Motor neuron (in vitro differentiated cells): ENCODE measurements at regions not wholly inside any gene's neighbourhood (a gene's known extent, or its start where the extent isn't known, plus 50 kb on each side); places are given as distances from the start of the nearest gene placed in this dataset.
"Not testable (repeated sequence)": the region's sequence is repeated elsewhere in the genome, so short reads cannot be mapped to it uniquely, and the experiment has no call there.

ENCODE experiments used
- ATAC-seq, 8 experiments: fragments of 200-7000 bp; cut with Tn5 transposase; replicated peaks in 6 of 8; 2 replicates each; pipeline ENCODE4 v1.8.0; 2021; ENCODE audit warnings: mild to moderate bottlenecking in 8 of 8, moderate library complexity in 8 of 8
- H3K27ac ChIP-seq, 2 donors: fragments of 250-450 bp; sonication (Bioruptor Pico); 2 replicates each; pipeline ENCODE4 v1.9.0; 2021; ENCODE audit warnings: antibody characterized with exemption in 2 of 2, mild to moderate bottlenecking in 2 of 2, moderate library complexity in 1 of 2
- H3K4me1 ChIP-seq, 2 donors: fragments of 250-450 bp; sonication (Bioruptor Pico); replicated peaks in 1 of 2; 2 replicates each; pipeline ENCODE4 v1.6.1; 2021; ENCODE audit warnings: antibody characterized with exemption in 2 of 2, mild to moderate bottlenecking in 2 of 2, moderate library complexity in 1 of 2
- H3K4me3 ChIP-seq, 5 donors: fragments of 250-450 bp; sonication (Bioruptor Pico); 2 replicates each; pipeline ENCODE4 v1.9.0; 2021; ENCODE audit warnings: antibody characterized with exemption in 5 of 5, mild to moderate bottlenecking in 5 of 5, moderate library complexity in 4 of 5
- WGBS, 10 experiments: fragments of 450-650 bp; shearing (Covaris generic); methylation state at CpG; one replicate each; pipeline ENCODE4 v1.0.0; 2022; 5-methylcytosine and 5-hydroxymethylcytosine counted together
- in situ Hi-C, 9 experiments: fragments of 400-800 bp; cut with MboI; loops; one replicate each; pipeline ENCODE4 v1.15.0; 2021; ENCODE audit warnings: low sequenced_read_pairs in 9 of 9, low pct_unique_long_range_greater_than_20kb in 2 of 9; ENCODE audit not compliant: unreplicated experiment in 9 of 9

DNA sequence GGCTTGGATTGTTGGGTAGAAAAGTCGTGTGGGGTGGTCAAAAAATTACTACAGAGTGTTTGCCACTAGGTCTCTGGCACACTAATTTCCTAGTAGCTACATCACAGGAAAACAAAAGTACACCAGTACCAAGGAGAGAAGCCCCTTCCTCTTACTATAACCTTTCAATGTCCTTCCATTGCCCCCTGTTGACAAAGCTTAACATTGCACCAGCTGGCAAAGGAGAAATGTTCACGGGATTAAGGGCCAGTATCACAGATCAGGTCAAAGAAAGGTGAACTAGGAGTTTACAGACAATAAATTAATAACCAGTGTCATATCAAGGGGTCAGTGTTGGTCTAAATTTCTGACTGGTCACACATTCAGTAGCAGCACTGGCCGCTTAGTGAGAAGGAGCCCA lies 1139.6 kb upstream of the FAM98A start:
- H3K27ac ChIP-seq: no peak overlapping the region
- ATAC-seq: no peak
- in situ Hi-C loops: no loop called here
- WGBS, 10 experiments: 0 to 50% (median 27%) methylated on average over 1 to 3 of the region's 3 CpGs; no CpG with 5 or more reads in 2 of the 10 experiments
- H3K4me3 ChIP-seq: no peak overlapping the region
- H3K4me1 ChIP-seq: no peaks in the 10 kb centered on the region

DNA sequence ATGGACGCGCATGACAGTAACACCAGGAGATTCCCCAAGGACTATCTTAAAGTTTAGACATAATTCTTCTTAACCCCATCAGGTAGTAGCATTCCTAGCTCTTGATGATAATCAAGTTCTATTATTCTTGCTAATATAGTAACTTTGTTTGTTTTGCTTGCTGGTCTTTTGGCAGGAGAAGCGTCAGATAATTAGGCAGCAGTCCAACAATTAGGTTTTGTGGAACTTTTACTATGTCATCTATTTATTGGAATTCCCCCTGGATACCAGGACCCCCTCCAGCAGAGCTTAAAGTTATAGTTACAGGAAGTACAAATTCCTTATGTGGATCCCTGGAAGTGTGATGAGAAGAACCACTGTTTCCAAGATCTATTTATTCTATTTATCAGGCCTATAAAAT lies 1138.0 kb upstream of the FAM98A start:
- in situ Hi-C loops: no loop called here
- H3K27ac ChIP-seq: no peak overlapping the region
- no peaks in the 10 kb centered on the region for H3K4me1 ChIP-seq
- H3K4me3 ChIP-seq: no peak overlapping the region
- 25 to 100% (median 67%) methylated on average over 1 to 3 of the region's 3 CpGs; no CpG with 5 or more reads in 4 of the 10 experiments for WGBS, 10 experiments
- ATAC-seq: no peak

DNA sequence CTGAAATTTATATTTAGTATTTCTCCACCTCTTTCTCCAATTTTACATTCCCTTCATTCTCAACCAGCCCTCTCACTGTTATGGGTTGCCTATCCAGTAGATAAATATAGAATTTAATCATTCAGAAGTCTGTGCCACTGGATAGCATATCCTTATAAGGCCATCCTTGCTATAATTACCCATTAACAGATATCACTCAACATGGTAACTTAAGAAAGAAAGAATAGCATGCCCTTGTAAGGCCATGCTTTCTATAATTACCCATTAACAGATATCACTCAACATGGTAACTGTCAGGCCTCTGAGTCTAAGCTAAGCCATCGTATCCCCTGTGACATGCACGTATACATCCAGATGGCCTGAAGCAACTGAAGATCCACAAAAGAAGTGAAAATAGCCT lies 1137.4 kb upstream of the FAM98A start:
- ATAC-seq: no peak
- 100% methylated on average over 1 to 2 of the region's 2 CpGs; no CpG with 5 or more reads in 8 of the 10 experiments for WGBS, 10 experiments
- in situ Hi-C loops: no loop called here
- Histone ChIP-seq H3K4me3 (no peak overlapping the region), H3K4me1 (no peaks in the 10 kb centered on the region), H3K27ac (no peak overlapping the region)

DNA sequence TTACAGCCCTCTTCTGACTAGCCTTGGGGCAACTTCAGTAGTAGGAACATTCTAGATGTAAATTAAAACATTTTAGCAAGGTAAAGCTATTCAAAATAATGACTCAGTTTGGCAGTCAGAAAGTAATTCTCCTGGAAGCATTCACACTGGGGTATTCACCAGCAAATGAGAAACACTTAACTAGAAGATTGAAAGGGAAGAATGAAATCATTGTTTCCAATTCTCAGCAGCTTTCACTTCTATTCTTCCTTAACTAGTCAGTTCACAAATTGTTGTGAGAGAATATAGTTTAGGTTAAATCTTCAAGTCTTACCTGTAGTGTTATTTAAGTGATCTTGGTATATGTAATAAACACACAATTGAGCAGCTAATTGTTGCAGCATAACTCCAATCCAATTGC lies 1135.6 kb upstream of the FAM98A start:
- ATAC-seq: no peak
- no peak overlapping the region for H3K4me3 ChIP-seq

DNA sequence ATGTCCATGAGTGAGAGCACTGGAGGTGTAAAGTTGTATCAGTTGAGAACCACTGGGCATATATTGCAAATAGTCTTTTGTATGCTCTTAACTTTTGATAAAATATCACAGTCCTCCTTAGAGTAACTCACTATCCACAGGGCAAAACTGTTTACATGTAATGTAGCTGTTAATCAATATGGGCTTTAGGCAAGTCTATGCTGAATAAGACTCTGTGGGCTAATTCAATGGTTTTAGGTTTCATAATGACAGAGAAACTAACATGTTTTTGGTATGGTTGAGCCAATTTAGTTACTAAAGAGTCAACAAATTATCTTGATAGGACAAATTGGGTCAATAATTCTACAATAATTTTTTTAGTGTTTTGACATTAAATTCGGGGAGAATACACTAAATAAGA lies 1134.9 kb upstream of the FAM98A start:
- H3K4me1 ChIP-seq: peaks cover 0 to 8% of the 10 kb centered on the region in 2 donors
- H3K4me3 ChIP-seq: no peak overlapping the region
- WGBS, 10 experiments: 0 to 71% (median 25%) methylated on average over 1 of the region's 1 CpG; no CpG with 5 or more reads in 2 of the 10 experiments
- ATAC-seq: no peak
- in situ Hi-C loops: no loop called here
- H3K27ac ChIP-seq: no peak overlapping the region

More for the DNA sequence above, 1135.6 kb upstream of the FAM98A start:
- in situ Hi-C loops: no loop called here
- Histone ChIP-seq H3K4me1 (peaks cover 0 to 7% of the 10 kb centered on the region in 2 donors), H3K27ac (no peak overlapping the region)

DNA sequence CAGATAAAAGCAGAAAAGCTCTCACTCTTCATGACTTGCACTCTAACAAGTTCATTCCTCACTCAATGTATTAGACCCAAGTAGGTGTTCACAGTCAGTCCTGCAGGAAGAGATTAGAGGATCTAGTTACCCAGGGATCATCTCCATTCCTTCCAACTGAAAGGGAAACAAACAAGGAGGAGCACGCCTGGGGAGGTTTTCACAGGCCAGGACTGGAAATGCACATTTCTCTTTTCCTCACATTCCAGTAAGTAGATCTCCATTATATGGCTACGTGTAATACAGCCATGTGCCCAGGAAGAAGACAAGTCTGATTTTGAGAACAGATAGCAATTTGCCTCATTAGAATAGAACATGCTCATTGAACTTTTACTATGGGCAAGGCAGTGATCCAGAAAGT lies 1132.2 kb upstream of the FAM98A start:
- H3K4me3 ChIP-seq: no peak overlapping the region
- in situ Hi-C loops: no loop called here
- peak in 3 of 8 experiments; percentile 20 to 90 (median 37) for ATAC-seq
- H3K4me1 ChIP-seq: peaks cover 0 to 8% of the 10 kb centered on the region in 2 donors
- H3K27ac ChIP-seq: no peak overlapping the region
- WGBS, 10 experiments: 0 to 79% (median 21%) methylated on average over 1 to 2 of the region's 2 CpGs; no CpG with 5 or more reads in 3 of the 10 experiments

DNA sequence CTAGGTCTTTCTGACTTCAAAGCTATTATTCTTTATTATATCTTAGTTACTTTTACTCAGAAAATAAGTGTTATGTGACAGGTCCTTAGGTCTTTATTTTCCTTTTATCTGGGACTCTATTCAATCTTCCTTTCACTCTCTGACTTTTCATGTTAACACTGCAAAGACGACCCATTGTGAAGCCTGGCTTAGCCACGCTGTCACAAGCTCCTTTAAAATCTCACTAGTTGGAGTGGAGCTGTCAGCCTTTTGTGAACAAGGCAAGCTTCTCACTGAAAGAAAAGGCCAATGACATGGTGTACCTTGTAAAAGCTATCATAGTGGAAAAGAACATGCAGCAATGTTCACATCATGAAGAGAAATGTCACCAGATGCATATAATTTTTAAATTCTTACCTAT lies 1130.7 kb upstream of the FAM98A start:
- ATAC-seq: peak in 5 of 8 experiments; percentile 57 to 99 (median 69)
- peaks cover 0 to 8% of the 10 kb centered on the region in 2 donors for H3K4me1 ChIP-seq
- H3K27ac ChIP-seq: no peak overlapping the region
- in situ Hi-C loops: no loop called here
- WGBS, 10 experiments: 0 to 7% (median 0%) methylated on average over 1 to 2 of the region's 2 CpGs; no CpG with 5 or more reads in 2 of the 10 experiments
- H3K4me3 ChIP-seq: no peak overlapping the region

DNA sequence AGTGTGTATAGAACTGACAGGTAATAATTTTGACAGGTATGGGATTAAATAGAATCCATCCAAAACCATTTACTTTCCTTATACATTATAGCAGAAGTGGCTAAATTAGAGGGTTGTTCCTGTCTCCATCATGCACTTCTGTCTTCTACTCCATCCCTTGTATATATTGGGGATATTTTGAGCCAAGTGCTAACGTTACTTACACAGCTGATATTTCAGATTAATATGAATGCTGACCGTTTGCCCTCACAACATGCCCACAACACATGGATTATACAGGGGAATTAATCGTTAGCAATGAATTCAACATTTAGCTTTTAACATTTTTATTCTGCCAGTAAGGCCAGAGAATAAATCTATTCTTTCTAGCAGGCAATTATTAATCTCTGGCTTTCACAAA lies 1125.0 kb upstream of the FAM98A start:
- no peak overlapping the region for H3K27ac ChIP-seq
- H3K4me3 ChIP-seq: no peak overlapping the region
- 6 to 90% (median 60%) methylated on average over 1 to 3 of the region's 3 CpGs; no CpG with 5 or more reads in 2 of the 10 experiments for WGBS, 10 experiments
- H3K4me1 ChIP-seq: peaks cover 0 to 9% of the 10 kb centered on the region in 2 donors
- in situ Hi-C loops: no loop called here
- ATAC-seq: peak in 5 of 8 experiments; percentile 3 to 87 (median 45)

DNA sequence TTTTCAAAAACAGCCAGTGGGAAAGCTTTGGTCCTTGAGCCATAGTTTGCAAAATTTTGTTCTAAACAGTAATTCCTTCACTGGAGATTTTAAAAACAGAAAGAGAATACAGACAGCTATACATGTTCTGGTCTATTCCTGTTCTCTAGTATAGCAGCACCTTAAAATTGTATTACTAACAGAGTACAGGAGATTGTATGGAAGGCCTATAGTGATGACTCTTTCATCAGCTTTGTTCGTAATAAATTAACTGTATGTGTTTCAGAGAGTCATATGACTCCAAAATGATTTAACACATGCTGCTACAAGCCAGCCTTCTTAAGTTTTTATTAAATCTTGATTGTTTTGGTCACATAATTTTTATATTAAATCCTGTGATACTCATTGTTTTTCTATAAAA lies 1124.6 kb upstream of the FAM98A start:
- in situ Hi-C loops: no loop called here
- Histone ChIP-seq H3K27ac (no peak overlapping the region), H3K4me1 (peaks cover 0 to 9% of the 10 kb centered on the region in 2 donors), H3K4me3 (no peak overlapping the region)
- 0 to 100% (median 83%) methylated on average over 1 of the region's 1 CpG; no CpG with 5 or more reads in 3 of the 10 experiments for WGBS, 10 experiments
- peak in 5 of 8 experiments; percentile 11 to 81 (median 69) for ATAC-seq

DNA sequence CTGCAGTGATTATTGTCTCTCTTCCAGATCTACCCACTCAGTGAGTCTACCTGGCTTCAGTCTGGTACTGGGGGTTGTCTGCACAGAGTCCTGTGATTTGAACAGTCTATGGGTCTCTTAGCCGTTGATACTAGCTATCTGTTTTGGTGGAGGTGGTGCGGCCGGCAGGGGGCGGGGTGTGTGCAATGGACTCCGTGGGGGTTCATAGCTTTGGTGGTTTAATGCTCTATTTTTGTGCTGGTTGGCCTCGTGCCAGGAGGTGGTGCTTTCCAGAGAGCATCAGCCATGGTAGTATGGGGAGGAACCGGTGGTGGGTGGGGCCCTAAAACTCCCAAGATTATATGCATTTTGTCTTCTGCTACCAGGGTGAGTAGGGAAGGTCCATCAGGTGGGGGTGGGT lies 1120.1 kb upstream of the FAM98A start:
- Histone ChIP-seq H3K4me3 (no peak overlapping the region), H3K4me1 (peaks cover 0 to 6% of the 10 kb centered on the region in 2 donors), H3K27ac (no peak overlapping the region)
- in situ Hi-C loops: no loop called here
- 80% methylated on average over 1 of the region's 7 CpGs; no CpG with 5 or more reads in 9 of the 10 experiments for WGBS, 10 experiments
- ATAC-seq: no peak

DNA sequence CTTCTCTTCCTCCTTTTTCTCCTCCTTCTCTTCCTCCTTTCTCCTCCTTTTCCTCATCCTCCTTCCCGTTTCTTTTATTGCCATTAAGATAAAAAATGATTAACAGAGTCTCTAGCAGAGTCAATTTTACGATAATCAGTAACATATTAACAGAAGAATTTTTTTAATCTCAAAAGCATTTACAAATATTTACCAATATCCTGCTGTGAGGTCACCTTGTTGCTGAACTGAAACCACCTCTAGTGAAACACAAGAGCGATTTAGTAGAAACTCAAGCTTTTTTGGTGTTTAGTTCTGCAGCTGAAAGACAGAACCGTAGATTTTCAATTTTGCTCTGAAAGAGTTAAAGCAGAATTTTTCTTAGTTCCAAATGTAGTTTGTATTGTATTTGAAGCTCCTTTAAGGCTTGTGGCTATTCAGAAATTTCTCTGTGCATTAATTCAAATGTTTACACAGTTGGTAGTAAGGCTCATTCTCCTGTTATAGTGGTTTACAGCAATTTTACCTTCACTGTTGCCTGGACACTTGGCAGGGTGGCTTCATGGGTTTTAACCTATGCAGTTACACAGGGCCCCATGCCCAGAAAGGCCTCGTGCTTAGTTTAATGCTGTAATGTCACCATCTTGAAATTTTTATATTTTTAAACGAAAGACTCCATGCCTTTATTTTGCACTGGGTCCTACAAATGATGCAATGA lies 1106.6 kb upstream of the FAM98A start:
- in situ Hi-C loops: no loop called here
- Histone ChIP-seq H3K4me3 (no peak overlapping the region), H3K27ac (no peak overlapping the region), H3K4me1 (no peaks in the 10 kb centered on the region)
- WGBS, 10 experiments: 10 to 81% (median 60%) methylated on average over 1 to 6 of the region's 6 CpGs
- ATAC-seq: peak in 1 of 8 experiments; percentile 43

DNA sequence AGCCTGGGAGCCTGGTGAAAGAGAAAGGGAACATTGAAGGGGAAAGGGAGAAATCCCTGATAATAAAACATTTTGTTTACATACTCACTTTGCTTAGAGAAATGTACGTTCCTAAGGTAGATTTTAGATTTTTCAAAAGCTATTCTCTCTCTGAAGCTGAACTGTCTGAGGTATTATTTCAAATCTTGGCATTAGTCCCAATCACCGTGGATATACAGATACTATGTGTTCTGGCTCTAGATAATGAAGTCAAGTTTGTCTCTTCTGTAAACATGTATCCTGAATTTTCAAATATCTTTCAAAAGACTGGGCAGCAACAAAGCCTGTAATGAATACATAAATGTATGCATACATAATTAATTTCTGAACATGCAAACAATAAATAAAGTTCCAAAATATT lies 1104.2 kb upstream of the FAM98A start:
- in situ Hi-C loops: no loop called here
- H3K4me1 ChIP-seq: no peaks in the 10 kb centered on the region
- WGBS, 10 experiments: 0 to 100% (median 69%) methylated on average over 1 to 2 of the region's 2 CpGs
- H3K27ac ChIP-seq: no peak overlapping the region
- ATAC-seq: peak in 1 of 8 experiments; percentile 94
- H3K4me3 ChIP-seq: no peak overlapping the region

DNA sequence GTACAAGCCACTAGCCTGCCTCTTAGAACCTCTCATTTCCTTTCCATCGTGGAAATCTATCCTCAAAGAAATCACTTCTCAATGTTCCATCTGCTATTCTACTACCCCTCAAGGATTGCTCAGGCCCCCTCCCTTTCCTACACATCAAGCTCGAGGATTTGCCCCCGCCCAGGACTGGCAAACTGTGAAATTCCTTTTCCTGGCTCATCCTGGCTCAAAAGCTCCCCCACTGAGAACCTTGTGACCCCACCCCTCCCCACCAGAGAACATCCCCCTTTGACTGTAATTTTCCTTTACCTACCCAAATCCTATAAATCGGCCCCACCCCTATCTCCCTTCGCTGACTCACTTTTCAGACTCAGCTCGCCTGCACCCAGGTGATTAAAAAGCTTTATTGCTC lies 1103.3 kb upstream of the FAM98A start:
- ATAC-seq, H3K27ac ChIP-seq, in situ Hi-C loops, H3K4me1 ChIP-seq, H3K4me3 ChIP-seq: not testable (repeated sequence)
- 90 to 100% methylated on average over 1 to 2 of the region's 6 CpGs; no CpG with 5 or more reads in 8 of the 10 experiments for WGBS, 10 experiments

DNA sequence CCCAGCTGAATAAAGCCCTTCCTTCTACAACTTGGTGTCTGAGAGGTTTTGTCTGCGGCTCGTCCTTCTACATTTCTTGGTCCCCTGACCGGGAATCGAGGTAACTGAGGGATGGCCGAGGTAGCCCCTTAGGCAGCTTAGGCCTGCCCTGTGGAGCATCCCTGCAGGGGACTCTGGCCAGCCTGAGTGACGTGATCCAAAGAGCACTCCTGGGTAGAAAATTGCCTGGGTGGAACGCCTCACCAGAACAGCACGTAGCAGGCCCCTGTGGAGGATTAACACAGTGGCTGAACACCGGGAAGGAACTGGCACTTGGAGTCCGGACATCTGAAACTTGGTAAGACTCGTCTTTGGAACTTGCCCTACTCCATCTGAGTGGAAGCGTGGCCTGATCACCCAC lies 1078.5 kb upstream of the FAM98A start:
- H3K4me3 ChIP-seq, in situ Hi-C loops, H3K4me1 ChIP-seq, ATAC-seq, H3K27ac ChIP-seq: not testable (repeated sequence)
- WGBS, 10 experiments: 34 to 100% (median 88%) methylated on average over 1 to 10 of the region's 12 CpGs; no CpG with 5 or more reads in 4 of the 10 experiments
